Fibroblast of villous mesenchyme (primary cell): ENCODE measurements at regions not wholly inside any gene's neighbourhood (a gene's known extent, or its start where the extent isn't known, plus 50 kb on each side); places are given as distances from the start of the nearest gene placed in this dataset.
"Not testable (repeated sequence)": the region's sequence is repeated elsewhere in the genome, so short reads cannot be mapped to it uniquely, and the experiment has no call there.

Experiments
- DNase-seq: peaks from one replicate; pipeline ENCODE4 v3.0.0-alpha.2; 2010; ENCODE audit warnings: low read depth
- H3K4me3 ChIP-seq: 2 replicates; pipeline ENCODE4 v1.5.1; 2011; ENCODE audit warnings: low read depth, mild to moderate bottlenecking, low read length
- TF ChIP-seq, protein P1 (sequence below): IDR thresholded peaks from 2 replicates; pipeline ENCODE4 v1.5.1; 2012; ENCODE audit warnings: low read depth, mild to moderate bottlenecking, low read length; ENCODE audit not compliant: insufficient read depth

GRCh38 chr11:82523141-82523540 is 210.5 kb downstream of the FAM181B start:
- TF ChIP-seq, protein P1, sequence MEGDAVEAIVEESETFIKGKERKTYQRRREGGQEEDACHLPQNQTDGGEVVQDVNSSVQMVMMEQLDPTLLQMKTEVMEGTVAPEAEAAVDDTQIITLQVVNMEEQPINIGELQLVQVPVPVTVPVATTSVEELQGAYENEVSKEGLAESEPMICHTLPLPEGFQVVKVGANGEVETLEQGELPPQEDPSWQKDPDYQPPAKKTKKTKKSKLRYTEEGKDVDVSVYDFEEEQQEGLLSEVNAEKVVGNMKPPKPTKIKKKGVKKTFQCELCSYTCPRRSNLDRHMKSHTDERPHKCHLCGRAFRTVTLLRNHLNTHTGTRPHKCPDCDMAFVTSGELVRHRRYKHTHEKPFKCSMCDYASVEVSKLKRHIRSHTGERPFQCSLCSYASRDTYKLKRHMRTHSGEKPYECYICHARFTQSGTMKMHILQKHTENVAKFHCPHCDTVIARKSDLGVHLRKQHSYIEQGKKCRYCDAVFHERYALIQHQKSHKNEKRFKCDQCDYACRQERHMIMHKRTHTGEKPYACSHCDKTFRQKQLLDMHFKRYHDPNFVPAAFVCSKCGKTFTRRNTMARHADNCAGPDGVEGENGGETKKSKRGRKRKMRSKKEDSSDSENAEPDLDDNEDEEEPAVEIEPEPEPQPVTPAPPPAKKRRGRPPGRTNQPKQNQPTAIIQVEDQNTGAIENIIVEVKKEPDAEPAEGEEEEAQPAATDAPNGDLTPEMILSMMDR, result no peak
- H3K4me3 ChIP-seq, result no peak overlapping the region
- no peak for DNase-seq

- no peak for DNase-seq
- TF ChIP-seq, protein P1, result no peak
- H3K4me3 ChIP-seq, result no peak overlapping the region
Measured at GRCh38 chr11:82521427-82521826, 212.2 kb downstream of the FAM181B start.

- no peak overlapping the region for H3K4me3 ChIP-seq
- TF ChIP-seq, protein P1, result no peak
- no peak for DNase-seq
Measured at GRCh38 chr11:82507288-82507687, 226.4 kb downstream of the FAM181B start.

- TF ChIP-seq, protein P1, result no peak
- H3K4me3 ChIP-seq, result no peak overlapping the region
- no peak for DNase-seq
Measured at GRCh38 chr11:82505379-82505778, 228.3 kb downstream of the FAM181B start.

DNA sequence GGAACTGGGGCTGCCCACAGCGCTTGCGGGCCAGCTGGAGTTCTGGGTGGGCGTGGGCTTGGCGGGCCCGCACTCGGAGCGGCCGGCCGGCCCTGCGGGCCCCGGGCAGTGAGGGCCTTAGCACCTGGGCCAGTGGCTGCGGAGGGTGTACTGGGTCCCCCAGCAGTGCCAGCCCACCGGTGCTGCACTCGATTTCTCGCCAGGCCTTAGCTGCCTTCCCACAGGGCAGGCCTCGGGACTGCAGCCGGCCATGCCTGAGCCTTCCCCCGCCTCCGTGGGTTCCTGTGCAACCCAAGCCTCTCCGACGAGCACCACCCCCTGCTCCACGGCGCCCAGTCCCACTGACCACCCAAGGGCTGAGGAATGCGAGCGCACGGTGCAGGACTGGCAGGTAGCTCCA is 232.5 kb downstream of the FAM181B start:
- DNase-seq, H3K4me3 ChIP-seq: not testable (repeated sequence)

GRCh38 chr11:82494988-82495432 is 238.7 kb downstream of the FAM181B start:
- no peak for DNase-seq
- TF ChIP-seq, protein P1, result no peak
- no peak overlapping the region for H3K4me3 ChIP-seq

DNA sequence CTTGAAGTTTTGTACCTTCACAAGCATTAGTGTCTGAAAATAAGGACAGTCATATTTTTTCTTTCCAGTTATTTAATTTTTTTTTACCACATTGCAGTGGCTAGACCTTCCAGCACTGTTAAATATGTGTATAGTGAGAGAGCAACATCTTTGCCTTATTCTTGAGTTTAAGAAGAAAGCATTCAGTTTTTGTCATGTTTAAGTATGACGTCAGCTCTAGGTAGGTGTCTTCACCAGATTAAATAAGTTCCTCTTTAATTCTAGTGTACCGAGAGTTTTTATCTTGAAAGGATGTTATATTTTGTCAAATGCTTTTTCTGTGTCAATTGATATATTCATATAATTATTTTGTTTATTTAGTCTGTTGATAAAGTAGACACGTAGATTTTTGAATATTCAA is 258.8 kb downstream of the FAM181B start:
- DNase-seq, result no peak
- no peak overlapping the region for H3K4me3 ChIP-seq
- TF ChIP-seq, protein P1, result no peak

- no peak for DNase-seq
- H3K4me3 ChIP-seq, result no peak overlapping the region
- TF ChIP-seq, protein P1, result no peak
Measured at GRCh38 chr11:82465481-82465880, 268.2 kb downstream of the FAM181B start.
